Karpas-422 (cell line): ENCODE measurements at regions not wholly inside any gene's neighbourhood (a gene's known extent, or its start where the extent isn't known, plus 50 kb on each side); places are given as distances from the start of the nearest gene placed in this dataset.
"Not testable (repeated sequence)": the region's sequence is repeated elsewhere in the genome, so short reads cannot be mapped to it uniquely, and the experiment has no call there.

Source experiments
- DNase-seq: peaks from one replicate; pipeline ENCODE4 v3.0.0-alpha.2; 2015
- H2AFZ ChIP-seq: fragments of 200-600 bp; sonication (generic); 2 replicates; pipeline ENCODE4 v1.6.1; 2014; ENCODE audit warnings: antibody characterized with exemption, low read length, mixed read lengths
- H3K27ac ChIP-seq: fragments of 200-600 bp; sonication (generic); 2 replicates; pipeline ENCODE4 v1.5.1; 2014; ENCODE audit warnings: mild to moderate bottlenecking, low read length, moderate library complexity
- H3K27me3 ChIP-seq: fragments of 200-600 bp; sonication (generic); 2 replicates; pipeline ENCODE4 v1.6.1; 2014; ENCODE audit warnings: low read length, mixed read lengths
- H3K36me3 ChIP-seq: fragments of 200-600 bp; sonication (generic); 2 replicates; pipeline ENCODE4 v1.6.1; 2014; ENCODE audit warnings: low read length, mixed read lengths; ENCODE audit not compliant: insufficient read depth
- H3K4me1 ChIP-seq: fragments of 200-600 bp; sonication (generic); 2 replicates; pipeline ENCODE4 v1.6.1; 2014; ENCODE audit warnings: mild to moderate bottlenecking, low read length, mixed read lengths
- H3K4me2 ChIP-seq: fragments of 200-600 bp; sonication (generic); 2 replicates; pipeline ENCODE4 v1.6.1; 2014; ENCODE audit warnings: low read length, low read depth, mild to moderate bottlenecking; ENCODE audit not compliant: poor library complexity, severe bottlenecking
- H3K4me3 ChIP-seq: fragments of 200-600 bp; sonication (generic); 2 replicates; pipeline ENCODE4 v1.5.1; 2014; ENCODE audit warnings: mild to moderate bottlenecking, antibody characterized with exemption, low read length, mixed read lengths
- H3K79me2 ChIP-seq: fragments of 200-600 bp; sonication (generic); 2 replicates; pipeline ENCODE4 v1.6.1; 2014; ENCODE audit warnings: mild to moderate bottlenecking, low read length, mixed read lengths
- H3K9ac ChIP-seq: fragments of 200-600 bp; sonication (generic); 2 replicates; pipeline ENCODE4 v1.6.0; 2014; ENCODE audit warnings: low read length
- H3K9me2 ChIP-seq: fragments of 200-600 bp; sonication (generic), shearing (Covaris generic); replicated peaks from 2 replicates; pipeline ENCODE4 v1.6.0; 2014; ENCODE audit warnings: mild to moderate bottlenecking, low read length, moderate library complexity; ENCODE audit not compliant: insufficient read depth
- H3K9me3 ChIP-seq: fragments of 300-700, 200-600 bp; sonication (generic); 2 replicates; pipeline ENCODE4 v1.6.1; 2014; ENCODE audit warnings: low read length, mixed read lengths
- H4K20me1 ChIP-seq: fragments of 200-600 bp; sonication (generic); 2 replicates; pipeline ENCODE4 v1.6.1; 2014; ENCODE audit warnings: mild to moderate bottlenecking, antibody characterized with exemption, low read length, low read depth; ENCODE audit not compliant: insufficient read depth

DNA sequence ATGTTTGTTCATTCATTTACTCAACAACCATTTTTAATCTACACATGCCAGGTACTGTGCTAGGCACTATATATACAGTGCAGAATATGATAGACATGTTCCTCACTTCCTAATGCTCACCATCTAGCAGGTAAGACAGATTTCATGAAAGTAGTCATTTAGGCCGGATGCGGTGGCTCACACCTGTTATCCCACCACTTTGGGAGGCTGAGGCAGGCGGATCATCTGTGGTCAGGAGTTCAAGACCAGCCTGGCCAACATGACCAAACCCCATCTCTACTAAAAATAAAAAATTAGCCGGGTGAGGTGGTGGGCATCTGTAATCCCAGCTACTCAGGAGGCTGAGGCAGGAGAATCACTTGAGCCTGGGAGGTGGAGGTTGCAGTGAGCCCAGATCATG, 71.9 kb upstream of the GJB6 start:
- not testable (repeated sequence) for H3K9ac ChIP-seq, H4K20me1 ChIP-seq, H2AFZ ChIP-seq, H3K79me2 ChIP-seq, H3K27me3 ChIP-seq, H3K9me3 ChIP-seq, DNase-seq, H3K4me3 ChIP-seq, H3K9me2 ChIP-seq, H3K4me2 ChIP-seq, H3K27ac ChIP-seq, H3K4me1 ChIP-seq, H3K36me3 ChIP-seq

DNA sequence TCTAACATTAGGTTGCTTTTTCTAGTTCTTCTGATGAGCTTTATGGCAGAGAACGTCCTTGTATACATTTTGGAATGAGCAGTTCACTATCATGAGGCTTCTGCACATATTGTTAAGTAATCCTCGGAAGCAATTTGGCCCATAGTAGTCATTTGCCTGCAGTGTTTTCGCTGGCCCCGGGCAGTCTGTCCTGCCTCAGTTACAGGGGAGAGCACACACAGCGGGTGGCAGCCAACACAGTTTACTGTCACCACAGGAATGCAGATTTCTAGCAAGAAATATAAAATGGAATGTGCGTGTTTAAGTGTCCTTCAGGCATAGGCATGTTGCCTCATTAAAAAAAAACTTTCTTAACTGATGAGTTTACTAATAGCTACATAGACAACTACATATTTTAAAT, 71.5 kb upstream of the GJB6 start:
- no peak for DNase-seq
- H3K9ac ChIP-seq = no peak overlapping the region
- no peaks in the 10 kb centered on the region for H3K79me2 ChIP-seq
- H3K9me2 ChIP-seq = no peaks in the 10 kb centered on the region
- H3K27me3 ChIP-seq = no peaks in the 10 kb centered on the region
- no peak overlapping the region for H3K4me3 ChIP-seq
- H3K36me3 ChIP-seq = no peaks in the 10 kb centered on the region
- no peaks in the 10 kb centered on the region for H4K20me1 ChIP-seq
- H3K4me1 ChIP-seq = no peaks in the 10 kb centered on the region
- H2AFZ ChIP-seq = no peak overlapping the region
- no peaks in the 10 kb centered on the region for H3K9me3 ChIP-seq
- H3K4me2 ChIP-seq = no peak overlapping the region
- H3K27ac ChIP-seq = no peak overlapping the region

DNA sequence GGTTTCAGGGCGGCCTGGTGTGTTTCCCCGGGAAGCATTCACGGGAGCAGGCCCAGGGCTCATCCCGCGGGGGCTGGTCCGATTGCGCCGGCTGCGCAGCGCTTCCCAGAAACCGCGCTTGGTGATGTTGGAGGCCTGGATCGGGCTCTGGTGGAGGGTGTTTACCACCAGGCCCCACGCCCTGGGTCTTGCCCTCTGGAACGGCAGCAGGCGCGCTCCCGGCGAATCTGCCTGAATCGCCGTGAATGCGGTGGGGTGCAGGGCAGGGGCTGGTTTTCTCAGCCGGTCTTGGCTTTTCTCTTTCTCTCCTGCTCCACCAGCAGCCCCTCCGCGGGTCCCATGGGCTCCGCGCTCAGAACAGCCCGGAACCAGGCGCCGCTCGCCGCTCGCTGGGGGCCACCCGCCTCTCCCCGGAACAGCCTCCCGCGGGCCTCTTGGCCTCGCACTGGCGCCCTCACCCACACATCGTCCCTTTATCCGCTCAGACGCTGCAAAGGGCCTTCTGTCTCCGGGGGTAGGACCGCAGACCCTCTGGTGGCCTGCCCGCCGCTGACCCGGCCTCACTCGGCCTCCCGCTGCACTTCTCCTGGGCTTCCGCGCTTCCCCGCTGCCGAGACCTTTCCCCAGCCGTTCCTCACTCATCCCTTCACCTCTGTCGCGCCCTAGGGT, 69.4 kb upstream of the GJB6 start:
- DNase-seq = no peak
- H3K4me3 ChIP-seq = no peak overlapping the region
- no peak overlapping the region for H3K4me2 ChIP-seq
- H3K9ac ChIP-seq = no peak overlapping the region
- H3K27ac ChIP-seq = no peak overlapping the region
- H3K79me2 ChIP-seq = no peaks in the 10 kb centered on the region
- H3K9me2 ChIP-seq = no peaks in the 10 kb centered on the region
- no peak overlapping the region for H2AFZ ChIP-seq
- H3K9me3 ChIP-seq = no peaks in the 10 kb centered on the region
- no peaks in the 10 kb centered on the region for H3K4me1 ChIP-seq
- H3K27me3 ChIP-seq = no peaks in the 10 kb centered on the region
- H4K20me1 ChIP-seq = no peaks in the 10 kb centered on the region
- H3K36me3 ChIP-seq = no peaks in the 10 kb centered on the region

DNA sequence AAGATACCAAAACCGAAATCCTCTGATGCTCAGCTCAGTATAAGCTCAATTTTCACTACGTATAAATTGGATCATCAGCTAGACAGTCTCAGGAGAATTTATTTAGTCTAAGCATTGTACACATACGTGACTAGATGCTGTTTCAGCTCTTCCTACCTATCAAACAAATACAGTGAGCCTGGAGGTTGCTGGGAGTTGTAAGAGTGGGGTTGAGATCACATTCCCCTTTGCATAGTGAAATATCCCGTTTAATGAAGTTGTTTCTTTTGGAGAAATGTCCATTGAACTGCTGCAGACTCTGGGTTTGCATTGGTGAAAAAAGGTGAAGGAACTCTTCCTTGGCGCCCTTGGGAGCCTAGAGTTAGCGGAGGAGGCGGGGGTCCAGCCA, 68.9 kb upstream of the GJB6 start:
- H3K27me3 ChIP-seq = no peaks in the 10 kb centered on the region
- no peak overlapping the region for H3K9ac ChIP-seq
- H3K4me1 ChIP-seq = no peaks in the 10 kb centered on the region
- no peak overlapping the region for H2AFZ ChIP-seq
- H3K27ac ChIP-seq = no peak overlapping the region
- DNase-seq = no peak
- no peak overlapping the region for H3K4me2 ChIP-seq
- H3K79me2 ChIP-seq = no peaks in the 10 kb centered on the region
- H3K36me3 ChIP-seq = no peaks in the 10 kb centered on the region
- H3K9me2 ChIP-seq = no peaks in the 10 kb centered on the region
- H4K20me1 ChIP-seq = no peaks in the 10 kb centered on the region
- no peak overlapping the region for H3K4me3 ChIP-seq
- no peaks in the 10 kb centered on the region for H3K9me3 ChIP-seq

DNA sequence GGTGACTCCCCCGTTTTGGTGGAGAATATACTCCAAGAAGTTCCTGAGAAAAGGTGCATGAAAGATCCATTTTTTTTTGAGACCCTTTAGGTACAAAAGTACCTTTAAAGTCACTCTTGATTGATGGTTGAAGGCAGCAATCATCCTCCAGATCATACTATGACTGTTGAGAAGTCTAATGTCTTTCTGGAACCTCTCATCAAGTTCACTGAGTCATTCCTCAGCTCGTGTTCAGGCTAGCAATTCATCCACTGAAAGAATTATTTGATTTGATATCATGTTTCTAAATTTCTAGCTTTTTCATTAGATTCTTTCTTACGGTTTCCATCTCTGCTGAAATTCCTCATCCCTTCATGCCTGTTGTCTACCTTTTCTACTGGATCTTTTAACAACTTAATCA, 65.1 kb upstream of the GJB6 start:
- no peak overlapping the region for H3K9ac ChIP-seq
- no peak overlapping the region for H3K4me3 ChIP-seq
- no peaks in the 10 kb centered on the region for H3K79me2 ChIP-seq
- H3K27ac ChIP-seq = no peak overlapping the region
- no peaks in the 10 kb centered on the region for H4K20me1 ChIP-seq
- H3K9me2 ChIP-seq = no peaks in the 10 kb centered on the region
- H2AFZ ChIP-seq = no peak overlapping the region
- H3K36me3 ChIP-seq = no peaks in the 10 kb centered on the region
- 0 out of 2 replicates have a peak, but pooled peaks cover 3% of the 10 kb centered on the region for H3K4me1 ChIP-seq
- no peak overlapping the region for H3K4me2 ChIP-seq
- DNase-seq = no peak
- H3K27me3 ChIP-seq = no peaks in the 10 kb centered on the region
- no peaks in the 10 kb centered on the region for H3K9me3 ChIP-seq

DNA sequence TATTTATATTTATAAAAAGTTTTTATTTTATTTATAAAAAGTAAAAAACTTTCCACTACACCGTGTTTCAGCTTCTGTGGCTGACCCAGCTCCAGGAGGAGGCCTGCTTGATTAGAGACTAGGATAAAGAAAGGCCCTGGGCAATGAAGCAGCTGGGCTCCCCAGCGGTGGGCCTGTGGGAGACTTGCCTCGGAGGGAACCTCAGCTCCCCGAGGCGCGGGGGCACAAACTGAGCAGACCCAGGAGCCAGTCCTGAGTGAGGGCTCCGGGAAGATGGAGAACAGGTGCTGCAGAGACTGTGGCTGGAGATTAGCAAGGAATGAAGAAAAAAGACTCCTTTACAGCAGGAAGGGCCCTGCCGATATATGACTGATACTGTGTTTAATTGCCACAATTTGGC, 63.8 kb upstream of the GJB6 start:
- Histone ChIP-seq H2AFZ (no peak overlapping the region), H3K79me2 (no peaks in the 10 kb centered on the region), H3K4me1 (peaks cover 13% of the 10 kb centered on the region), H3K9me2 (no peaks in the 10 kb centered on the region), H3K4me3 (no peak overlapping the region), H3K9me3 (no peaks in the 10 kb centered on the region), H3K36me3 (no peaks in the 10 kb centered on the region), H3K9ac (no peak overlapping the region), H4K20me1 (no peaks in the 10 kb centered on the region), H3K27ac (no peak overlapping the region), H3K27me3 (no peaks in the 10 kb centered on the region), H3K4me2 (no peak overlapping the region)
- DNase-seq = no peak

DNA sequence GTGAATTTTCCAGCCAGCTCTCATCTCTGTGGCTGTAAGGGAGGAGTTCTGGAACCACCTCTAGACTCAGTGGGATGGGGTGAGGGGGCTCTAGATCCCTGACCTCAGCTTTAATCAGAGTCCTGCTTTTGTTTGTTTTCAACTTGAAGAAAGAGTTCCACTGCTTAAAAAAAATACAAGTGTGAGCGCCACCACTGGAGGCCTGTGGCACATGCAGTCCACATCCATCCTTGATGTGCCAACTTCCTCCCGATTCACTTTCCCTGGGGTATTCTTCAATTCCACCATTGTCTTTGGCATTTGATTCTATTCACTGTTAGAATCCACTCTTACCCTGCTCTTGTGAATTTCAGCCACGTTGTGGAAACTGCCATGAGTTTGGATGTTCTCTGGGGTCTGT, 62.4 kb upstream of the GJB6 start:
- Histone ChIP-seq H3K4me3 (no peak overlapping the region), H3K36me3 (no peaks in the 10 kb centered on the region), H3K9me2 (no peaks in the 10 kb centered on the region), H4K20me1 (no peaks in the 10 kb centered on the region), H3K27me3 (no peaks in the 10 kb centered on the region), H3K4me1 (peaks cover 25% of the 10 kb centered on the region), H3K4me2 (no peak overlapping the region), H3K79me2 (no peaks in the 10 kb centered on the region), H2AFZ (no peak overlapping the region), H3K9me3 (no peaks in the 10 kb centered on the region), H3K9ac (no peak overlapping the region), H3K27ac (no peak overlapping the region)
- no peak for DNase-seq

DNA sequence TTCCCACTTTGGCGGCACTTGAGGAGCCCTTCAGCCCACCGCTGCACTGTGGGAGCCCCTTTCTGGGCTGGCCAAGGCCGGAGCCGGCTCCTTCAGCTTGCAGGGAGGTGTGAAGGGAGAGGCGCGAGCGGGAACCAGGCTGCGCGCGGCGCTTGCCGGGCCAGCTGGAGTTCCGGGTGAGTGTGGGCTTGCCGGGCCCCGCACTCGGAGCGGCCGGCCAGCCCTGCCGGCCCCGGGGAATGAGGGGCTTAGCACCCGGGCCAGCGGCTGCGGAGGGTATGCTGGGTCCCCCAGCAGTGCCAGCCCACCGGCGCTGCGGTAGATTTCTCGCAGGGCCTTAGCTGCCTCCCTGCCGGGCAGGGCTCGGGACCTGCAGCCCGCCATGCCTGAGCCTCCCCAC, 60.2 kb upstream of the GJB6 start:
- not testable (repeated sequence) for H4K20me1 ChIP-seq, DNase-seq, H2AFZ ChIP-seq, H3K79me2 ChIP-seq, H3K36me3 ChIP-seq, H3K9me3 ChIP-seq, H3K4me3 ChIP-seq, H3K9me2 ChIP-seq, H3K4me2 ChIP-seq, H3K9ac ChIP-seq, H3K27me3 ChIP-seq, H3K27ac ChIP-seq
- H3K4me1 ChIP-seq = peaks cover 32% of the 10 kb centered on the region

DNA sequence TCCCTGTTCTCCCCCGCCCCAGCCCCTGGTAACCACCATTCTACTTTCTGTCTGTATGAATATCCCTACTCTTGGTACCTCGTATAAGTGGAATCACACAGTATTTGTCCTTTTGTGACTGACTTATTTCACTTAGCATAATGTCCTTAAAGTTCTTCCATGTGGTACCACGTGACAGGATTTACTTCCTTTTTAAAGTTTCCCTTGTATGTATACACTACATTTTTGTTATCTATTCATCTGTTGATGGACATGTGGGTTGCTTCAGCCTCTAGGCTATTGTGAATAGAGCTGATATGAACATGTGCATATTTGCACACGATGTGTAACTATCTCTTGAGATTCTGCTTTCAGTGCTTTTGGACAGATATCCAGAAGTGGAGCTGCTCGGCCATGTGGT, 59.6 kb upstream of the GJB6 start:
- Histone ChIP-seq H3K4me3 (no peak overlapping the region), H3K27ac (no peak overlapping the region), H3K79me2 (no peaks in the 10 kb centered on the region), H3K4me1 (peaks cover 32% of the 10 kb centered on the region), H3K9ac (no peak overlapping the region), H3K9me3 (no peaks in the 10 kb centered on the region), H3K36me3 (no peaks in the 10 kb centered on the region), H2AFZ (no peak overlapping the region), H3K27me3 (no peaks in the 10 kb centered on the region), H3K9me2 (no peaks in the 10 kb centered on the region), H3K4me2 (no peak overlapping the region), H4K20me1 (no peaks in the 10 kb centered on the region)
- DNase-seq = no peak
